Prostate gland (tissue), 2 donors: ENCODE measurements at regions not wholly inside any gene's neighbourhood (a gene's known extent, or its start where the extent isn't known, plus 50 kb on each side); places are given as distances from the start of the nearest gene placed in this dataset.

Source experiments
- POLR2A ChIP-seq: fragments of 450-650 bp; IDR thresholded peaks from one replicate; pipeline ENCODE4 v1.6.1; 2016; ENCODE audit warnings: antibody characterized with exemption, mild to moderate bottlenecking
- POLR2AphosphoS5 ChIP-seq: sonication (generic); formaldehyde crosslinking; IDR thresholded peaks from one replicate; pipeline ENCODE4 v1.6.1; 2017; ENCODE audit warnings: antibody characterized with exemption
- TF ChIP-seq, protein P1 (sequence below), 4 experiments: fragments of 200-600 bp in 2 of 4; fragments of 450-650 bp in 2 of 4; sonication (generic) in 2 of 4; IDR thresholded peaks; 1 replicate in 3 of 4; 2 replicates in 1 of 4; pipeline ENCODE4 v1.5.1; 2016 to 2019; ENCODE audit warnings: antibody characterized with exemption in 4 of 4, mild to moderate bottlenecking in 2 of 4, moderate library complexity in 2 of 4

DNA sequence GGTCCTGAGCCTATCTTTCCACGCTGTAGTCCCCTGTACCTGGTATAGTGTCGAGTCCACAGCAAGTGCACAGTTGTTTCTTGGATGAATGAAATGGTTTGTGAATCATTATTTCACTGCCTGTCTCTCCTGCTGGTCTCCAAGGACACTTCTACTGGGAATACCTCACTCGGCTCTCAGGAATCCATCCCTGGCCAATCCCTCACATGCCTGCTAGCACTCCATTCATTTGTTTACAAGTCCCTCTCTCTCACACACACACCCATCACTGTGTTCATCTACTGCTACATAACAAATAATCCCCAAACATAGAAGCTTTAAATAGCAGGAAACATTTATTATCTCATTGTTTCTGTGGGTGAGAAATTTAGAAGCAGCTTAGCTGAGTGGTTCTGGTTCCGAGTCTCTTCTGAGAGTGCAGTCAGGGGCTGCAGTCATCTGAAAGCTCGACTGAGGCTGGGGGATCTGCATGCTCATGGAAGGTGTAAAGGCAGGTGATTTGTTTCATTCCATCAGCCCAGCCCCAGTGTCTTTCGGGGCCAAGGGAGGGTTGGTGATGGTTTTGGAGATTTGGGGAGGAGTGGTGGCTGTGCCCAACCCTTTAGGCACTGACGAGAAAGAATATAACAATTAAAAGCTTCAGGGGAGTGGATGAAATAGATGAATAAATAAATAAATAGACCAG is 132.7 kb upstream of the IER5L start:
- TF ChIP-seq, protein P1, sequence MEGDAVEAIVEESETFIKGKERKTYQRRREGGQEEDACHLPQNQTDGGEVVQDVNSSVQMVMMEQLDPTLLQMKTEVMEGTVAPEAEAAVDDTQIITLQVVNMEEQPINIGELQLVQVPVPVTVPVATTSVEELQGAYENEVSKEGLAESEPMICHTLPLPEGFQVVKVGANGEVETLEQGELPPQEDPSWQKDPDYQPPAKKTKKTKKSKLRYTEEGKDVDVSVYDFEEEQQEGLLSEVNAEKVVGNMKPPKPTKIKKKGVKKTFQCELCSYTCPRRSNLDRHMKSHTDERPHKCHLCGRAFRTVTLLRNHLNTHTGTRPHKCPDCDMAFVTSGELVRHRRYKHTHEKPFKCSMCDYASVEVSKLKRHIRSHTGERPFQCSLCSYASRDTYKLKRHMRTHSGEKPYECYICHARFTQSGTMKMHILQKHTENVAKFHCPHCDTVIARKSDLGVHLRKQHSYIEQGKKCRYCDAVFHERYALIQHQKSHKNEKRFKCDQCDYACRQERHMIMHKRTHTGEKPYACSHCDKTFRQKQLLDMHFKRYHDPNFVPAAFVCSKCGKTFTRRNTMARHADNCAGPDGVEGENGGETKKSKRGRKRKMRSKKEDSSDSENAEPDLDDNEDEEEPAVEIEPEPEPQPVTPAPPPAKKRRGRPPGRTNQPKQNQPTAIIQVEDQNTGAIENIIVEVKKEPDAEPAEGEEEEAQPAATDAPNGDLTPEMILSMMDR (IDR thresholded peaks at IDR 0.05): no peak
- no peak for TF ChIP-seq POLR2A
- TF ChIP-seq POLR2AphosphoS5: no peak
